ENCODE measurements at regions not wholly inside any gene's neighbourhood (a gene's known extent, or its start where the extent isn't known, plus 50 kb on each side); places are given as distances from the start of the nearest gene placed in this dataset.

- H3K36me3 ChIP-seq = no peaks in the 10 kb centered on the region
- H3K9me3 ChIP-seq (ENCODE audit: severe bottlenecking) = no peaks in the 10 kb centered on the region
- H3K27me3 ChIP-seq (ENCODE audit: insufficient read depth, low read depth, severe bottlenecking) = no peaks in the 10 kb centered on the region
- no peak for DNase-seq
- no peak for TF ChIP-seq CTCF (IDR thresholded peaks at IDR 0.05; ENCODE audit: low read depth, low read length)
- H3K4me3 ChIP-seq (ENCODE audit: low read depth, low read length) = no peak overlapping the region
- no peak overlapping the region for H3K27ac ChIP-seq
Measured at GRCh38 chr6:121510568-121511177, 75.2 kb downstream of the GJA1 start.

- no peaks in the 10 kb centered on the region for H3K36me3 ChIP-seq
- H3K4me3 ChIP-seq (ENCODE audit: low read depth, low read length) = no peak overlapping the region
- no peak for DNase-seq
- H3K9me3 ChIP-seq (ENCODE audit: severe bottlenecking) = no peaks in the 10 kb centered on the region
- no peak overlapping the region for H3K27ac ChIP-seq
- H3K27me3 ChIP-seq (ENCODE audit: insufficient read depth, low read depth, severe bottlenecking) = no peaks in the 10 kb centered on the region
- no peak for TF ChIP-seq CTCF (IDR thresholded peaks at IDR 0.05; ENCODE audit: low read depth, low read length)
Measured at GRCh38 chr6:121515630-121516265, 80.3 kb downstream of the GJA1 start.

- no peak for DNase-seq
- Histone ChIP-seq H3K27ac (no peak overlapping the region), H3K36me3 (no peaks in the 10 kb centered on the region), H3K9me3 (ENCODE audit: severe bottlenecking) (no peaks in the 10 kb centered on the region), H3K4me3 (ENCODE audit: low read depth, low read length) (no peak overlapping the region), H3K27me3 (ENCODE audit: insufficient read depth, low read depth, severe bottlenecking) (no peaks in the 10 kb centered on the region)
- TF ChIP-seq CTCF (IDR thresholded peaks at IDR 0.05; ENCODE audit: low read depth, low read length) = no peak
Measured at GRCh38 chr6:121516331-121516730, 80.9 kb downstream of the GJA1 start.

GRCh38 chr6:121520337-121521163, 85.1 kb downstream of the GJA1 start:
- no peaks in the 10 kb centered on the region for H3K27me3 ChIP-seq (ENCODE audit: insufficient read depth, low read depth, severe bottlenecking)
- no peak overlapping the region for H3K4me3 ChIP-seq (ENCODE audit: low read depth, low read length)
- TF ChIP-seq CTCF (IDR thresholded peaks at IDR 0.05; ENCODE audit: low read depth, low read length) = no peak
- no peak for DNase-seq
- no peaks in the 10 kb centered on the region for H3K9me3 ChIP-seq (ENCODE audit: severe bottlenecking)
- H3K36me3 ChIP-seq = no peaks in the 10 kb centered on the region
- H3K27ac ChIP-seq = no peak overlapping the region

- Histone ChIP-seq H3K4me3 (ENCODE audit: low read depth, low read length) (no peak overlapping the region), H3K27ac (no peak overlapping the region), H3K36me3 (no peaks in the 10 kb centered on the region), H3K27me3 (ENCODE audit: insufficient read depth, low read depth, severe bottlenecking) (no peaks in the 10 kb centered on the region), H3K9me3 (ENCODE audit: severe bottlenecking) (no peaks in the 10 kb centered on the region)
- DNase-seq = no peak
- TF ChIP-seq CTCF (IDR thresholded peaks at IDR 0.05; ENCODE audit: low read depth, low read length) = no peak
Measured at GRCh38 chr6:121521164-121521555, 85.7 kb downstream of the GJA1 start.

All from WERI-Rb-1 (cell line).